ENCODE measurements at regions not wholly inside any gene's neighbourhood (a gene's known extent, or its start where the extent isn't known, plus 50 kb on each side); places are given as distances from the start of the nearest gene placed in this dataset.

DNA sequence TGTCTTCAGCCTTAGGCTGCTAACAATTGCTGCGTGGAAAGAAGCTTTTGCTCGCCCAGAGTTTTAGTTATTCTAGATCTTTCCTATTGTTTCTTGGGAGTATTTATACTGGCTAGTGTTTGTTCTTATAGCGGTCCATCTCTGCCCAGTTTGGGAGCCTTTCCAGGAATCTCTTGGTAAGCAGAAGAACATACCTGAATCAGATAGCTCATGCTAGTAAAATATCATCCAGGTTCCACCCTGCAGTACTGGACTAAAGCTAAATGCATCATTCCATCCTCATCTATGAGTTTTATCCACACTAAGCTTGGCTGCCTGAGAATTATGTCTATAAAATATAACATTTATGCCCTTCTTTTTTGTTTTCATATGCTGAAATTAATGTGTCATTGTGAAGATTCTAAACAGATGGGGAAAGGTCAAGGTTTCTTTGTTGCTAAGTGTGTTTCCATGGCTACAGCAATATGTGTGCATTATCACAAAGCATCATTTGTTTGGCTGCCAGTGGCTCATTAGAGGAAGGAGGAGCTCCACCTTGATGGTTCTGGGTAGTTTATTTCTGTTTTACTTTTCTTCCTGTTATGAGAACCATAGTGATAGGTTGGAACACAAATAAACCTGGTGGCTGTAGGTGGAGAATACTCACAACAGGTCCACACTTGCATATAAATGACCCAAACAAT lies 182.8 kb downstream of the PIK3C3 start:
- DNase-seq (ENCODE audit: low read depth), result no peak

DNA sequence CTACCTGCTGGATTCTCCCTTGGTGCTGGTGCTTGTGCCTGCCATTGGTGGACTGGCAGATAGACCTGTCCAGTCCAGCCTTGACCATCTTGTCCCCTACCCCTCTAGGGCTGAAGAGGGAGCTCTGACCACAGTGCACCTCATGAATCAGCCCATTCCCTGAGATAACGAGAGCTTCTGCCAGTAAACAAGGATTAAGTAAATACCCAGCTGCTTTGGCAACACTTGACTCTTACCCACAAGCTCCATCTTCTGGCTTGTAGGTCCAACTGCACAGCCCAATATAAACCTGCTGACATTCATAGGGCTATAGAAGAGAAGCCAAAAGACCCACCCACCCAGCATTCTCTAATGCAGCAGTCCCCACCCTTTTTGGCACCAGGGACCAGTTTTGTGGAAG lies 186.4 kb downstream of the PIK3C3 start:
- no peak for DNase-seq (ENCODE audit: low read depth)

DNA sequence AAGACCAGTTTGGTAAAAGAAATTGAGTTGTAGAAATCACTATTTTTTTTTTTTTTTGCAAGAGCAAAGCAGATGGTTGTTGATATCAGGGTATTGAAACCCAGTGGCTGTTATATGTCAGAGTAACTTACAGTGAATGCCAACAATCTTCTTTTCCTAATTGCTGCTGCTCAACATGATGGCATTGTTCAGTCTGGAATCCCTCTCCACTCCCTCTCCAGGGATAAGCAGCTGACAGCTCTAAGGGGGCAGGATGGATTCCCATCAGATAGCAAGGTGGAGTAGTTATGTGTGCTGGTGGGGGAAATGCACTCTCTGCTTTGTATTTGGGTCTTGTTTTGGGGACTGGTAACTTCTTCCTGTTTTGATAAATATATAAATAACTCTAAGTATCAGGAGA lies 200.0 kb downstream of the PIK3C3 start:
- DNase-seq (ENCODE audit: low read depth), result no peak

DNA sequence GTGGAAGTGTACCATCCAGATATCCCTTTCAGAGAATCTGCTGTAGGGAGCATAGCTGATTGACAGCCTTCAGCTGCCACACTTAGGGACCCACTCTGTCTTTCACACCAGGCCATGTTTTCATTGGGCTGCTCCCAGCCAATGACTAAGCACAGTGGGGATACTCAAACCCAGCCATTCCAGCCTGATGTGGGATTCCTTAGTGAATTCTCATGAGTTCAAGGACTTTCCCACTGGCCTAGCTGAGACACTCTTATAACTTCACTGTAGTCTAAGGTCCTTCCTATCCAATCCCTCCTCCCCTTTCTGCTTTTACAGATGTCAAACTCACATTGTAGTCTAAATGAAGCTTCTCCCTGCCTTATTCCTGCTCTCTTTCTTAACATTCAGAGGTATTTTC lies 201.2 kb downstream of the PIK3C3 start:
- no peak for DNase-seq (ENCODE audit: low read depth)

DNA sequence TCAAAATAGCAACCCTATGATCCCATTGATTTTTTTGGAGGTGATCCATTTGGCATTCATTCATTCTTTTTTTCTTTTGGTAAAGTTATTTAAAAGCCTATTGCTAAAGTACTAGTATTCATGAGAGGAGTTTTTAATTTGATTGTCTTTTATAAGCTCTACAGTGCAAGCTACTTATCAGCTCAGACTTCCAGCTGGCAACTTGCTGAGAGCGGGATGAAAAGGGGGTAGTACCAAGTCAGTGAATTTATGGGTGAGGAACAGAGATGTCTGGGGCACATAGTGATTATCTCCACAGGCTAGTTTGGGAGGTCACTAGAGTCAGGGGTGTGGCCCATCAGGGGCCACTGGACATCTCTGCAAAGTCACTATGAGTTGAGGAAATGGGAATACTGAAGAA lies 202.4 kb downstream of the PIK3C3 start:
- no peak for DNase-seq (ENCODE audit: low read depth)

DNA sequence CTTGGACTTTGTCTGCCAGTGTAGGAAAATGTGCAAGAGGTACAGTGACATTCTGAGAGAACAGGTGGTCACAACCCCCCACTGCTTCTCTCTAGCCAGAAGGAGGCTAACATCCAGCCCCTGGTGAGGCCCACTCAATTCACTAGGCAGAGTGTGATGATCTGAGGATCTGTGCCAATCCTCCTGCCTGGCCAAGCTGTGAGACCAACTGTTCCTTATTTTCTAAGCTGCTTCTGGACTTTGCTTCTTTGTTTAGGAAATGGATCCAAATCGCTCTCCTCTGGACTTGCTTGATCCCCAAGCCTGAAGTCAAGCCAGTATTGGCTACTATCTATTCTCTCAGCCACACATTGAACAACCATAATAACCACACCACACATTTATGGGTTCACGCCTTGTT lies 202.8 kb downstream of the PIK3C3 start:
- DNase-seq (ENCODE audit: low read depth), result no peak

DNA sequence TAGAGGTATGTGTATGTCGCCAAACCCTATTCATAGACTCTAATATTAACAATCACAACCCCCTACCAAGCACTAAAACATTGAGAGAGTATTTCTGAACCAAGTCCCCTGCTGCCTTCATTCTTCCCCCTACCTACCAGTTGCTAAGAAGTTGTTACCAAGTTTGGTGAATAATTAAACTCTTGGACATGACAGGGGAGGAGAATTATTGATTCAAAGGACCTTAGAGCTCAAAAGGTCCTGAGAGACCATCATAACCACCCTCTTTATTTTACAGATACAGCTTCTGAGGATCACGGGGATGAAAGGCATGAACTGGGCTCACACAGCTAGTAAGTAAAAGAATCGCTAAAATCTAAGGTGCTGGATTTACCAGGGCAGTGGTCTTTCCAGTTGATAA lies 204.1 kb downstream of the PIK3C3 start:
- DNase-seq (ENCODE audit: low read depth), result no peak

DNA sequence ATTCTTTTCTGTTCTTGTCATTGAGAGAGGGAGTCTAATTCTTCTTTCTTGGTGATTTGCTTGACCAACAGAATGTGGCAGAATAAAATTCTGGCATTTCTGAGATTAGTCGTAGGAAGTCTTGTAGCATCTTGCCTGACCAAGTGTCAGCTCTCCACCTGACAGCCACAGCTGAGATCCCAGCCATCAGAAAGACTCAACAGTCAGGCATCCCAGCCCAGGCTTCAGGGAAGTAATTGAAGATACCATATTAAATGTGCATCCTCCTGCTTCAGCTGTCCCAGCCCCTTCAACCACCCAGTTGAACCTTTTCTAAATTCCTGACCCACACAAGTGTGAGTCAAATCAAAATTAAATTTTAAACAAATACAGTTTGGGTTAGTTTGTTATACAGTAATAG lies 208.3 kb downstream of the PIK3C3 start:
- no peak for DNase-seq (ENCODE audit: low read depth)

DNA sequence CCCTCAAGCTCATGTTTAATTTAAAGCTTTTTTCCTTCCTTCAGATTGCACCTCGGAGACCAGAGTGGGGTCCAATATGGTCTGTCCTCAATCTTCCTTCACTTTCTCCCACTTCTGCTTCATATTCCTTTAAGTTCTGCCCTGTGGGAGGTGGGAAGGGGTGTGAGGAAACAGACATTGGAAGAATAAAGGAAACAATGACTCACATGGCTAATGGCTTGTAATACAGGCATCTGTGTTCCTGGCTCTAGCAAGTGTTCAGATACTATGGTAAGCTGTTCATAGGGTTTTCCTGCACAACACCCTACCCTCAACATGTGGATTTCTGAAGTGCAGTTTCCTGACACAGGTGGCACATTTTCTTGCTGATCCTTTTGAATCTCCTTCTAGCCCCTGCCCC lies 209.5 kb downstream of the PIK3C3 start:
- DNase-seq (ENCODE audit: low read depth), result no peak

DNA sequence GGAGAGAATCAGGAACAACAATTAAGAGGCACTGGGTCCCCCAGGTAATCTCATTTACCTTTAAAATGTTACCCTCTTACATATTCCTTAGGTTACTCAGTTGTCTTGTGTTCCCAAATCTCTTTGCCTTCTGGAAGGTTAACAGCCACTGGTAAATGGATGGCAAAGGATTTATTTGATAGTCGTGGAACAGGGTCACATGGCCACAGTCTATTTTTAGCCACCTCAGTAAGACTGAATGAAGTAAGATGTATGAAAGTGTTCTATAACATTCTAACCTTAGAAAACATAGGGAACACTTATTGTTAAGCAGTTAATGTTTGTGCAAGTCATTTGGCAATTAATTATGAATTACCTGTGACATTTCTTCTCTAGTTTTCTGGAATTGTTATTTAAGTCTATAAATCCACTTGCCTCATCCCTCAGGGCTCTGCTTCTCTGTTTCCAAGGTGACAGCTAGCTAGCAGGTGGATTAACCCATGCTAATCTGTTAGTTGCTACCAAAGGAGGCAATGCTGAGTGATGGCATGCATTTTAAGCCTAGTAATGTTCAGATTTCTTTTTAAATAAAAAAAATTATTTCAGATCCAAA lies 211.0 kb downstream of the PIK3C3 start:
- no peak for DNase-seq (ENCODE audit: low read depth)

DNA sequence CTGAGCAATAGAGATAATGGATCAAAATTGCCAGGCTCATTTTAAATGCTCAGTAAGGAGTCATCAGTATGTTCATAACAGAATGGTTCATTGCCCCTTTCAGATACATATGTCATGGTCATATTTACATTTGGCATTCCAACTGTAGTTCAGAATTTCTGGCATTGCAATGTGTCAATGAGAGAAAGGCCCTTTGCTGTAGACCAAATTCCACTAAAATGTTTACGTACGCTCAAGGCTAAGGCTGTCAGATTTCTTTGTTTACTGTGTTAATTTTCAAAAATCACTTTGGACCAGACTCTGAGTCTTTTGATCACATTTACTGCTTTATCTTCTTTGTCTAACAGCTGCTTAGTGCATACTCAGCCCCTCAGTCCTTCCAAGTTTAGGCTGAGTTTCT lies 213.5 kb downstream of the PIK3C3 start:
- DNase-seq (ENCODE audit: low read depth), result no peak

GRCh38 chr18:42168907-42169306 lies 213.9 kb downstream of the PIK3C3 start:
- no peak for DNase-seq (ENCODE audit: low read depth)

DNA sequence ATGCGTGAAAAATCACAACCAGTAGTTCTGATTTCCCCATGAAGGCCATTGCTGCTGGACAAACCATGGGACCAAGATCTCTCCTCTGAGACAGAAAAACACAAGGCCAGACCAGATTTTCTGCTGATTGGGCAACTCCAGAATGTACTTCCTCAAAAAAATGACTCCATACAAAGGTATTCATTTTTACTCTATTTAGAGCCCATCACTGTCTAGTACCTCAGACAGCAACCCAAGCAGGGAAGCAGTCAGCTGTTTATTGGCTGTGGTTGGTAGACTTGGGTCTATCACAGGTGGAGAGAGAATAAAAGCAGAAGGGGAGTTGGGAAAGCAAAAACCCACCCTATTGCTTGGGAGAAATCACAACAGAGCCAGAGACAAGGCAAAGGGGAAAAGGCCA lies 219.9 kb downstream of the PIK3C3 start:
- DNase-seq (ENCODE audit: low read depth), result no peak

GRCh38 chr18:42176599-42176998 lies 221.6 kb downstream of the PIK3C3 start:
- DNase-seq (ENCODE audit: low read depth), result no peak

DNA sequence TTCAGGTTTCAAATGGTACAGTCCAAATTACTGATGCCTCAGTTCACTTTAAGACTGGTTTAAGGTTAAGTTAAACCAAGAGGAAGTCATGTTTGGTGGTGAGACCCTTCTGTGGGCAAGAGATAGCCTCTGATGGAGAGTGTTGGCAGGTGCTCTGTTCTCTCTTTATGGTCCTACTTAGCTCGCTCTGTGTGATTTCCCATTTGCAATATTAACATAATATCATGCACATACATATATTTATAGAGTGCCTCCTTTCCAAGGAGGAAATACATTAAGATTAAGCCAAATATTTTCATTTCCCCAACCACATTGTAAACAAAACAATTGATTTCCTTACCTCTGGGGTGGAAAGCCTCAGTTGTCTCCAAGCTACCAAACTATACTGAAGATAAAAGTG lies 222.4 kb downstream of the PIK3C3 start:
- no peak for DNase-seq (ENCODE audit: low read depth)

- DNase-seq (ENCODE audit: low read depth), result no peak
These were observed 223.5 kb downstream of the PIK3C3 start for GRCh38 chr18:42178376-42179080.

DNA sequence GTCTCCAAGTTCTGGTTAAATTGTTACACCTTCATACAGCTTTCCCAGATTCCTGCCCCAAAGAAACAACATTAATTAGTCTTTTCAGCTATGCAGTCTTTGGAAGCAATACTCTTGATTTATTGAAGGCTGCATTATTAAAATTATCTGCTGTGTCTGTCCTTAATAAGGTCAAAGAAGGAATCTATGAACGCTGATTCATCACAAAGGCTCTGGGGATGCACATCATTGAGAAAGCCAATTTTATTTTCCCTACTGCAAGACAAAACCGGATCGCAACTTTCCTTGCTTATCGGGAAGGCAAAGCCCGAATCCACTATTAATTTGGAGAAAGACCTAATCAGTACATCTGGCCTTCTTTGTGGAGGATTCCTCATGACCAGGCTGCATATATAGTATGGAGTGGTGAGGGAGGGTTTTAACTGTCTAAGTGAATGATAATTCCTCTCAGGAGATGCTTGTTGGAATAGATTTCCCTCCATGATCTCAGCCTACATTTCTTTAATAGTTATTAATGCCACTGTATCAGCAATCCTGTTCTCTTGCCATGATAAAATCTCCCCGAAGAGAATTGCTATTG lies 224.6 kb downstream of the PIK3C3 start:
- no peak for DNase-seq (ENCODE audit: low read depth)

- DNase-seq (ENCODE audit: low read depth), result no peak
These were observed 226.4 kb downstream of the PIK3C3 start for GRCh38 chr18:42181474-42181873.

DNA sequence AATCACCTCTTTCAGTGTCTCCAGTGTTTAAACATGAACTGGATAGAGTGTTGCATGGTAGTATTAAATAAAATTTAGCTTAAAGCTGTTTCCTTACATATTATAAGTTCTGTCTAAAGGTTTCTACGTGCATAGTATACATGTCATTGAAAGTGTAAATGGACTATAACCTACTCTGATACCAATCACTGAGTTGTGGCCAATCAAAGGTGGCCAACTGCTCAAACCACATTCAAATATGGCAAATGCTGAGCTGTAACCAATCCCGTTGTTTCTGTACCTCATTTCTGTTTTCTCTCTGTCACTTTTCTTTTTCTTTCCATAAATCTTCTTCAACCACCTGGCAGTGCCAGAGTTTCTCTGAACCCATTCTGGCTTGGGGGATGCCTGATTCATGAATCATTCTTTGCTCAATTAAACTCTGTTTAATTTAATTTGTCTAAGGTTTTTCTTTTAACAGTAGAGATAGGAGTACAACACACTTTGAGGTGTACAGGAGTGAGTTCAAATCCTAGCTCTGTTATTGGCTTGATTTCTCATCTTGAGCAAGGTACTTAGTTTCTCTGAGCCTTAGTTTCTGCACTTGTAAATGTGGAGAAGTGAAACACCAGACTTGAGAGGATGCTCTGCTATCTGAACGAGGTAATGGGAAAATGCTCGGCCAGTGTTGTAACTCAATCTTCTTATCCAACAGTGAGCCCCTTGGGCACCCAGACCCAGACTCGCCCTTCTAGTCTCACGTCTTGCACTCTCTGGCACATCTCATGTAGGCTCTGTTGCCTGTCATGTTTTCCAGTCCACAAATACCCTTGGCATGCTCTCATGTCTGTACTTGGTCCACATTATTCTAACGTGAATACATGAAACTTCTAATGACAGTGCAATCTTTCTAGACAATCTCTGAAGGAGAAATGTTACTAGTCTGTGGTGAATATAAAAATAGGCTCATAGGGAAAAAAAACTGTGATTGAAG lies 228.0 kb downstream of the PIK3C3 start:
- DNase-seq (ENCODE audit: low read depth), result no peak

DNA sequence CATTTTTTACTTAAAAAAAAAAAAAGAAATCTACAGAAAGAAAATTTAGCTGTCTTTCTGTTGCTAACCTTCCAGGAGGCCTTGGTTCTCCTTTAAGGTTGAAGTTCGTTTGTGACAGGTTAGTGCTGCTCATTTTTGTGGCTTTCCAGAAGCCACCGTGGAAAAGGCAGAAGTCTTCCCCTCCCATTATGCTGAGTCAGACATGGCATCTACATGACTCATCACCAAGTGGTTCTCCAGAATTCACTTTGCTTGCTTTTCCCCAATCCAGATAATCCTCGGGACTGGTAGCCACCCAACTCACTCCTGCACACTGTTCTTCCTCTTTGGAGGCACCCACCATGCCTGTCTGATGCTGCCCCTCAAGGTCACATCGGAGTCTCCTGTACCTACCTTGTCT lies 228.7 kb downstream of the PIK3C3 start:
- no peak for DNase-seq (ENCODE audit: low read depth)

DNA sequence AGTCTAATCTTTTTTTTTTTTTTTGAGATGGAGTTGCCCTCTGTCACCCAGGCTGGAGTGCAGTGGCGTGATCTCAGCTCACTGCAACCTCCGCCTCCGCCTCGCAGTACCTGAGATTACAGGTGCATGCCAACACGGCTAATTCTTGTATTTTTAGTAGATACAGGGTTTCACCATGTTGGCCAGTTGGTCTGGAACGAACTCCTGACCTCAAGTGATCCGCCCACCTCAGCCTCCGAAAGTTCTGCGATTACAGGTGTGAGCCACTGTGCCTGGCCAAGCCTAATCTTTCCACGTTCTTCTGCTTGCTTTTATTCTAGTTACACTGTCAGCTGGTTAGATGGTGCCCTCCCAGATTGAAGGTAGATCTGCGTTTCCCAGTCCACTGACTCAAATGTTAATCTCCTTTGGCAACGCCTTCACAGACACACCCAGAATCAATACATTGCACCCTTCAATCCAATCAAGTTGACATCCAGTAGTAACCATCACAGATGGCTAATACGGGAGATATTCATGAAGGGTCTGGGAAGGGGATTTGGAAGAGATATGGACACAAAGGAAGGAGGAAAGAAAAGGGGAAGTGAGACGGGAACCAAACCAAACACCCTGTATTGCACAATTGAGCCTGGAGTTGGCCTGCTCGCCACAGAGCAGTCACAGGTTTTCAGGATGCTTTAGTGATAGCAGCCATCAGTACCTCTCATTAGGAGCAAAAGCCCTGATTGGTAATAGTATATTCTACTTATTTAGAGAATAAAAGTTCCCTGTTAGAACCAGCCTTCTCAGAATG lies 229.8 kb downstream of the PIK3C3 start:
- DNase-seq (ENCODE audit: low read depth), result no peak

Measured in stimulated activated CD8-positive, alpha-beta memory T cell treated with anti-CD3 and anti-CD28 coated beads, Interleukin-15, amount 100 ng/mL, for 24 hours (primary cell).